ENCODE measurements at regions not wholly inside any gene's neighbourhood (a gene's known extent, or its start where the extent isn't known, plus 50 kb on each side); places are given as distances from the start of the nearest gene placed in this dataset.

- Histone ChIP-seq H3K14ac (ENCODE audit: insufficient read depth, low read length) (no peak overlapping the region), H3K9me3 (ENCODE audit: control insufficient read depth, low read depth, low read length) (no peaks in the 10 kb centered on the region), H2BK12ac (ENCODE audit: insufficient read length, low read depth, low read length) (no peak overlapping the region), H3K23ac (ENCODE audit: insufficient read length, low read depth, low read length) (no peak overlapping the region), H2AFZ (ENCODE audit: low read length) (no peak overlapping the region), H3K4me2 (ENCODE audit: insufficient read depth, insufficient read length, low read length) (no peak overlapping the region), H3K27me3 (ENCODE audit: insufficient read depth, low read length) (no peaks in the 10 kb centered on the region; the same call in 1 of the 2 replicates), H2BK20ac (ENCODE audit: low read depth, low read length, poor library complexity, severe bottlenecking) (no peak overlapping the region), H3K27ac (ENCODE audit: insufficient read length, low read depth, low read length) (no peak overlapping the region), H3K79me1 (ENCODE audit: insufficient read depth, low read depth, low read length, poor library complexity, severe bottlenecking) (no peaks in the 10 kb centered on the region), H2BK15ac (ENCODE audit: low read depth, low read length) (no peak overlapping the region), H4K8ac (replicated peaks; ENCODE audit: insufficient read length, low read depth, low read length) (no peak overlapping the region), H3K9ac (ENCODE audit: extremely low read depth, insufficient read length, low read length) (no peak overlapping the region), H2BK120ac (ENCODE audit: low read depth, low read length, poor library complexity, severe bottlenecking) (no peak overlapping the region), H4K91ac (ENCODE audit: insufficient read length, low read depth, low read length) (no peak overlapping the region), H3T11ph (ENCODE audit: low read length) (no peak overlapping the region), H3K56ac (ENCODE audit: insufficient read length, low read depth, low read length) (no peak overlapping the region), H4K20me1 (ENCODE audit: control insufficient read depth, insufficient read depth, insufficient read length) (no peaks in the 10 kb centered on the region), H4K5ac (ENCODE audit: insufficient read length, low read depth, low read length) (no peak overlapping the region), H3K79me2 (ENCODE audit: insufficient read depth, low read length) (no peaks in the 10 kb centered on the region), H2AK5ac (ENCODE audit: insufficient read length, low read length) (no peak overlapping the region), H3K18ac (ENCODE audit: insufficient read length, low read depth, low read length) (no peak overlapping the region), H3K23me2 (ENCODE audit: insufficient read length, low read depth, low read length, poor library complexity, severe bottlenecking) (peaks cover 3% of the 10 kb centered on the region), H3K4ac (ENCODE audit: low read depth, low read length) (no peak overlapping the region), H3K4me1 (ENCODE audit: insufficient read depth, low read length) (no peaks in the 10 kb centered on the region), H2BK5ac (ENCODE audit: insufficient read length, low read length) (no peak overlapping the region)
- no peak for TF ChIP-seq CTCF (conservative IDR thresholded peaks at IDR 0.05)
- H3K4me3 Mint-ChIP-seq = no peak overlapping the region
- no peaks in the 10 kb centered on the region; a peak in 1 of 7 replicates for H3K36me3 Mint-ChIP-seq (ENCODE audit: insufficient read depth in 1 of 3, low read depth in 3 of 3)
- WGBS (ENCODE audit: extremely low coverage, insufficient read length, low lambda C conversion rate) = no CpG with 5 or more reads among the region's 5 CpGs
- DNase-seq = no peak
- H3K9me3 Mint-ChIP-seq = peaks cover 4% of the 10 kb centered on the region in 2 experiments
- peaks cover 16 to 19% of the 10 kb centered on the region in 2 experiments for H3K4me1 Mint-ChIP-seq
- H3K27me3 Mint-ChIP-seq (ENCODE audit: low read depth) = peaks cover 63% of the 10 kb centered on the region
- no peak overlapping the region for H3K27ac Mint-ChIP-seq
Observed at GRCh38 chr20:58149437-58150091, 78.9 kb downstream of the ANKRD60 start.
